22Rv1 (cell line): ENCODE measurements at regions not wholly inside any gene's neighbourhood (a gene's known extent, or its start where the extent isn't known, plus 50 kb on each side); places are given as distances from the start of the nearest gene placed in this dataset.

Experiments
- H3K27ac ChIP-seq: fragments of 450-650 bp; 2 replicates; pipeline ENCODE4 v1.5.1; 2017
- CTCF ChIP-seq: fragments of 450-650 bp; IDR thresholded peaks from 2 replicates; pipeline ENCODE4 v1.5.1; 2017; ENCODE audit warnings: mild to moderate bottlenecking
- ZFX ChIP-seq: fragments of 450-650 bp; IDR thresholded peaks from 2 replicates; pipeline ENCODE4 v1.6.1; 2017; ENCODE audit warnings: antibody characterized with exemption, borderline replicate concordance

- TF ChIP-seq ZFX (no peak), CTCF (no peak)
- no peak overlapping the region for H3K27ac ChIP-seq
Observed at GRCh38 chr3:95926904-95927501, 887.4 kb upstream of the EPHA6 start.

DNA sequence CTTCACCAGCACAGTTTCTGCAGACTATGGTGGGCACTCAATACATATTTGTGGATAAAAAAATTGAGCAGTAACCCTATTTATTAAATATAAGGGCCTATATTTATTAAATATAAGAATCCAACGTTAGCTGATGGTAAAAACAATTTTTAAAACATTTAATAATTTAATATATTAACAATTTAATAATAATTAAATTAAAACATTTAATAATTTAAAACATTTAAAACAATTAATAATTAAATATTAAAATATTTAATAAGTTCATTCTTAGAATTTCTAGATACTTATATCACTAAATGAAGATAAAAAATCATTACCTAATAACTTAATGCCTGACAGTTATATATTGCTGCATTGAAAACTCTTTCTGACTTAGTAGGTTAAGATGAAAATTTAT lies 880.2 kb upstream of the EPHA6 start:
- no peak overlapping the region for H3K27ac ChIP-seq
- TF ChIP-seq ZFX (no peak), CTCF (no peak)

- H3K27ac ChIP-seq, result no peak overlapping the region
- no peak for TF ChIP-seq ZFX
- no peak for TF ChIP-seq CTCF
Observed at GRCh38 chr3:95939235-95939809, 875.1 kb upstream of the EPHA6 start.

DNA sequence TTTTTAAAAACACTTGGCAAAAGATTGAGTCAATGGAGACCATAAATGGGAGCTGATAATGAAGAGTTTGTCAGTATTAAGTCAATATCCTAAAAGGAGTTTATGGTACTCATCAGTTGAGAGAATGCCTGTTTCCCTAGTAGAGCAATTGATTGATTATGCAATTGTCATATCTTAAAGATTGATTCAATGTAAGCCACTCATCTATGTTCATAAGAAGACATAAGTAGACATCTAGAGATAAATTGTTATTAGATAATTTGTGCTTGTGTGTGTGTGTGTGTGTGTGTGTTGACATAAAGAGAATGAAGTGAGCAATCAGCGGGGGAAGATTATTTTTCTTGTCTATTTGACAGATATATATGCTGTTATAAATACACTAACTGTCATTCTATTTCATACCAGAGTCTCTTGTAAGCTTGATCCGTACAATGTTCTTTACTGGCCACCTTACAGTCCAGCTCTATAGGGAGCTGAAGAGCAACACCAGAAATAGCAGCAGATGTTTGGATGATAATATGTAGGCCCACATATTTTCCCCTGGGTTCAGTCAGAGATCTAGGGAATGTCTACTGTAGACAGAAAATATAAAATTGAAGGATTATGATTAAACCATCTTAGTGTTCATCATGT lies 848.6 kb upstream of the EPHA6 start:
- TF ChIP-seq ZFX (no peak), CTCF (no peak)
- H3K27ac ChIP-seq, result no peak overlapping the region

- no peak overlapping the region for H3K27ac ChIP-seq
- no peak for TF ChIP-seq CTCF
- no peak for TF ChIP-seq ZFX
Observed at GRCh38 chr3:95971573-95971972, 842.8 kb upstream of the EPHA6 start.

GRCh38 chr3:95994338-95994737 lies 820.1 kb upstream of the EPHA6 start:
- no peak overlapping the region for H3K27ac ChIP-seq
- TF ChIP-seq CTCF (no peak), ZFX (no peak)

DNA sequence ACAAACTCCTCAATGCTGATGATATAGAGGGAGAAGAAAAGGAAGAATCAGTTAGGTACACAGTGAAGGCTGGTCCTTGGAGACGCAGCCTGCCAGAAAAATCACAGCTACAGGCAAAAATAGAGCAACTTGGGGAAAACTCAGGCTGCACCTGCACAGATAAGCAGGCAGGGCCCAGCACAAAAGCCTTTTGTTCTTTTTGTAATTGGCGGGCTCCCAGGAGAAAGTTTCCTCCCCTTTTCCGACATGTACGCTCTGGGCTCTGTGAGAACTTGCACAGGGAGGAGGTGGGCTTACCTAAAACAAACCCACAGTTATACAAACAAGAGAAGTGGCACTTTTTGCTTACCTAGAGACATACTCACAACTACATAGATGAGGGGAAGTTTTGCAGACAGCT lies 813.4 kb upstream of the EPHA6 start:
- no peak for TF ChIP-seq CTCF
- TF ChIP-seq ZFX, result no peak
- H3K27ac ChIP-seq, result no peak overlapping the region
